H9 (cell line): ENCODE measurements at regions not wholly inside any gene's neighbourhood (a gene's known extent, or its start where the extent isn't known, plus 50 kb on each side); places are given as distances from the start of the nearest gene placed in this dataset.

ENCODE experiments used
- DNase-seq: peaks from one replicate; pipeline ENCODE4 v3.0.0-alpha.2; 2017
- H2AFZ ChIP-seq: one replicate; pipeline ENCODE4 v1.6.1; 2013; ENCODE audit warnings: mild to moderate bottlenecking, low read length, control low read depth, moderate library complexity
- H2AK5ac ChIP-seq: 2 replicates; pipeline ENCODE4 v1.6.1; 2013; ENCODE audit warnings: low read length, control low read depth, mixed read lengths; ENCODE audit not compliant: insufficient read length
- H2BK120ac ChIP-seq: one replicate; pipeline ENCODE4 v1.6.1; 2013; ENCODE audit warnings: low read depth, mild to moderate bottlenecking, low read length, control low read depth, inconsistent platforms; ENCODE audit not compliant: poor library complexity, severe bottlenecking
- H2BK12ac ChIP-seq: 2 replicates; pipeline ENCODE4 v1.6.1; 2013; ENCODE audit warnings: low read length, control low read depth, mixed read lengths, low read depth; ENCODE audit not compliant: insufficient read length
- H2BK15ac ChIP-seq: 2 replicates; pipeline ENCODE4 v1.6.1; 2013; ENCODE audit warnings: low read depth, low read length, control low read depth
- H2BK20ac ChIP-seq: one replicate; pipeline ENCODE4 v1.6.1; 2013; ENCODE audit warnings: low read depth, mild to moderate bottlenecking, low read length, control low read depth, inconsistent platforms; ENCODE audit not compliant: poor library complexity, severe bottlenecking
- H2BK5ac ChIP-seq: 2 replicates; pipeline ENCODE4 v1.6.1; 2013; ENCODE audit warnings: low read length, control low read depth, mixed read lengths; ENCODE audit not compliant: insufficient read length
- H3K14ac ChIP-seq: 2 replicates; pipeline ENCODE4 v1.6.1; 2013; ENCODE audit warnings: low read length, control low read depth; ENCODE audit not compliant: insufficient read depth
- H3K18ac ChIP-seq: 2 replicates; pipeline ENCODE4 v1.6.1; 2013; ENCODE audit warnings: low read depth, mild to moderate bottlenecking, mixed read lengths, low read length, control low read depth; ENCODE audit not compliant: insufficient read length
- H3K23ac ChIP-seq: 2 replicates; pipeline ENCODE4 v1.6.1; 2013; ENCODE audit warnings: low read length, control low read depth, mixed read lengths, low read depth; ENCODE audit not compliant: insufficient read length
- H3K23me2 ChIP-seq: 2 replicates; pipeline ENCODE4 v1.6.1; 2013; ENCODE audit warnings: low read depth, mild to moderate bottlenecking, mixed read lengths, low read length, control low read depth; ENCODE audit not compliant: insufficient read length, poor library complexity, severe bottlenecking
- H3K27ac ChIP-seq: 2 replicates; pipeline ENCODE4 v1.5.1; 2013; ENCODE audit warnings: low read length, control low read depth, mixed read lengths, low read depth; ENCODE audit not compliant: insufficient read length
- H3K27me3 ChIP-seq: 2 replicates; pipeline ENCODE4 v1.6.1; 2013; ENCODE audit warnings: low read length, control low read depth, inconsistent platforms; ENCODE audit not compliant: insufficient read depth
- H3K4ac ChIP-seq: 2 replicates; pipeline ENCODE4 v1.6.1; 2013; ENCODE audit warnings: low read depth, mild to moderate bottlenecking, control low read depth, inconsistent platforms, low read length, moderate library complexity
- H3K4me1 ChIP-seq: 2 replicates; pipeline ENCODE4 v1.6.1; 2013; ENCODE audit warnings: low read length, control low read depth, inconsistent platforms; ENCODE audit not compliant: insufficient read depth
- H3K4me2 ChIP-seq: 2 replicates; pipeline ENCODE4 v1.6.1; 2013; ENCODE audit warnings: low read length, control low read depth, mixed read lengths; ENCODE audit not compliant: insufficient read length, insufficient read depth
- H3K56ac ChIP-seq: 2 replicates; pipeline ENCODE4 v1.6.1; 2013; ENCODE audit warnings: low read depth, mild to moderate bottlenecking, mixed read lengths, low read length, control low read depth; ENCODE audit not compliant: insufficient read length
- H3K79me1 ChIP-seq: 2 replicates; pipeline ENCODE4 v1.6.1; 2013; ENCODE audit warnings: low read depth, mild to moderate bottlenecking, moderate library complexity, low read length, control low read depth, inconsistent platforms; ENCODE audit not compliant: insufficient read depth, poor library complexity, severe bottlenecking
- H3K79me2 ChIP-seq: 2 replicates; pipeline ENCODE4 v1.6.1; 2013; ENCODE audit warnings: low read length, control low read depth, inconsistent platforms; ENCODE audit not compliant: insufficient read depth
- H3K9ac ChIP-seq: 2 replicates; pipeline ENCODE4 v1.6.1; 2013; ENCODE audit warnings: low read length, control low read depth, mixed read lengths; ENCODE audit not compliant: insufficient read length; ENCODE audit errors: extremely low read depth
- H3K9me3 ChIP-seq: one replicate; pipeline ENCODE4 v1.6.1; 2013; ENCODE audit warnings: low read depth, low read length, inconsistent platforms; ENCODE audit not compliant: control insufficient read depth
- H3T11ph ChIP-seq: one replicate; pipeline ENCODE4 v1.6.1; 2013; ENCODE audit warnings: mild to moderate bottlenecking, low read length, control low read depth, inconsistent platforms
- H4K20me1 ChIP-seq: one replicate; pipeline ENCODE4 v1.6.1; 2013; ENCODE audit not compliant: control insufficient read depth, insufficient read length, insufficient read depth
- H4K5ac ChIP-seq: 2 replicates; pipeline ENCODE4 v1.6.1; 2013; ENCODE audit warnings: low read depth, mild to moderate bottlenecking, mixed read lengths, low read length, control low read depth; ENCODE audit not compliant: insufficient read length
- H4K8ac ChIP-seq: replicated peaks from 2 replicates; pipeline ENCODE4 v1.6.1; 2013; ENCODE audit warnings: low read length, control low read depth, mixed read lengths, low read depth; ENCODE audit not compliant: insufficient read length
- H4K91ac ChIP-seq: 2 replicates; pipeline ENCODE4 v1.6.1; 2013; ENCODE audit warnings: low read depth, mild to moderate bottlenecking, moderate library complexity, mixed read lengths, low read length, control low read depth; ENCODE audit not compliant: insufficient read length
- H3K27ac Mint-ChIP-seq, 3 experiments: 2 replicates in 2 of 3; 3 replicates in 1 of 3; pipeline ENCODE4 v1.8.0; 2020 to 2021; ENCODE audit warnings: mixed read lengths in 3 of 3, mild to moderate bottlenecking in 1 of 3, moderate library complexity in 1 of 3
- H3K27me3 Mint-ChIP-seq: 2 replicates; pipeline ENCODE4 v1.8.0; 2021; ENCODE audit warnings: low read depth, mild to moderate bottlenecking, moderate library complexity, mixed read lengths
- H3K36me3 Mint-ChIP-seq, 3 experiments: 2 replicates in 2 of 3; 3 replicates in 1 of 3; pipeline ENCODE4 v1.8.0; 2020 to 2021; ENCODE audit warnings: low read depth in 3 of 3, mixed read lengths in 3 of 3; ENCODE audit not compliant: insufficient read depth in 1 of 3
- H3K4me1 Mint-ChIP-seq, 2 experiments: 2 replicates each; pipeline ENCODE4 v1.8.0; 2020; ENCODE audit warnings: mixed read lengths in 2 of 2
- H3K4me3 Mint-ChIP-seq, 2 experiments: 2 replicates in 1 of 2; 3 replicates in 1 of 2; pipeline ENCODE4 v1.8.0; 2020 to 2021; ENCODE audit warnings: mild to moderate bottlenecking in 2 of 2, mixed read lengths in 2 of 2, moderate library complexity in 1 of 2
- H3K9me3 Mint-ChIP-seq, 2 experiments: 2 replicates in 1 of 2; 3 replicates in 1 of 2; pipeline ENCODE4 v1.8.0; 2020; ENCODE audit warnings: mild to moderate bottlenecking in 2 of 2, mixed read lengths in 2 of 2, moderate library complexity in 1 of 2
- CTCF ChIP-seq: fragments of 200-600 bp; sonication (generic); conservative IDR thresholded peaks from 3 replicates; pipeline ENCODE4 v1.8.0; 2021; ENCODE audit warnings: antibody characterized with exemption, mild to moderate bottlenecking
- WGBS: extraction: QIAGEN DNeasy Blood & Tissue Kit; methylation state at CpG from one replicate; pipeline ENCODE4 v1.1.7; 2013; ENCODE audit warnings: missing lambda C conversion rate, low lambda C conversion rate, mixed read lengths; ENCODE audit not compliant: insufficient read length; ENCODE audit errors: extremely low coverage; 5-methylcytosine and 5-hydroxymethylcytosine counted together

- H4K20me1 ChIP-seq, result no peaks in the 10 kb centered on the region
- whole genome bisulfite sequencing, result no CpG with 5 or more reads among the region's 3 CpGs
- no peak for TF ChIP-seq CTCF
- H3K4me2 ChIP-seq, result no peak overlapping the region
- no peak overlapping the region for H3K18ac ChIP-seq
- no peaks in the 10 kb centered on the region for H3K23me2 ChIP-seq
- no peak overlapping the region for H2AK5ac ChIP-seq
- no peak overlapping the region for H3K27ac Mint-ChIP-seq
- no peak overlapping the region for H2BK20ac ChIP-seq
- H3K27ac ChIP-seq, result no peak overlapping the region
- no peak overlapping the region for H2BK15ac ChIP-seq
- peaks cover 12% of the 10 kb centered on the region for H3K27me3 Mint-ChIP-seq
- no peak overlapping the region for H3K14ac ChIP-seq
- H2AFZ ChIP-seq, result no peak overlapping the region
- 0 out of 4 replicates have a peak, but pooled peaks cover 0 to 2% of the 10 kb centered on the region in 2 experiments for H3K4me1 Mint-ChIP-seq
- H3K4me3 Mint-ChIP-seq, result no peak overlapping the region
- H4K5ac ChIP-seq, result no peak overlapping the region
- H3K4me1 ChIP-seq, result no peaks in the 10 kb centered on the region
- no peak overlapping the region for H4K8ac ChIP-seq
- H3K4ac ChIP-seq, result no peak overlapping the region
- H3K27me3 ChIP-seq, result peaks cover under 1% of the 10 kb centered on the region; the same call in 1 of the 2 replicates
- no peak for DNase-seq
- no peak overlapping the region for H2BK120ac ChIP-seq
- H3K79me1 ChIP-seq, result no peaks in the 10 kb centered on the region
- no peak overlapping the region for H2BK12ac ChIP-seq
- no peaks in the 10 kb centered on the region; a peak in 2 of 5 replicates for H3K9me3 Mint-ChIP-seq
- H3K79me2 ChIP-seq, result no peaks in the 10 kb centered on the region
- no peak overlapping the region for H3K9ac ChIP-seq
- no peak overlapping the region for H4K91ac ChIP-seq
- no peaks in the 10 kb centered on the region for H3K36me3 Mint-ChIP-seq
- no peak overlapping the region for H3K56ac ChIP-seq
- H3K23ac ChIP-seq, result no peak overlapping the region
- no peaks in the 10 kb centered on the region for H3K9me3 ChIP-seq
- H3T11ph ChIP-seq, result no peak overlapping the region
- H2BK5ac ChIP-seq, result no peak overlapping the region
These were observed 185.2 kb downstream of the CSNK2A3 start for GRCh38 chr11:11167806-11168205.
